Mesendoderm (in vitro differentiated cells): ENCODE measurements at regions not wholly inside any gene's neighbourhood (a gene's known extent, or its start where the extent isn't known, plus 50 kb on each side); places are given as distances from the start of the nearest gene placed in this dataset.
"Not testable (repeated sequence)": the region's sequence is repeated elsewhere in the genome, so short reads cannot be mapped to it uniquely, and the experiment has no call there.

ENCODE experiments used
- DNase-seq: peaks from one replicate; pipeline ENCODE4 v3.0.0; 2013
- H2AK5ac ChIP-seq: 2 replicates; pipeline ENCODE4 v1.6.1; 2013; ENCODE audit warnings: low read length, inconsistent platforms
- H2BK120ac ChIP-seq: 2 replicates; pipeline ENCODE4 v1.6.1; 2013; ENCODE audit warnings: low read depth, mild to moderate bottlenecking, low read length, moderate library complexity, mixed read lengths
- H2BK15ac ChIP-seq: replicated peaks from 2 replicates; pipeline ENCODE4 v1.6.1; 2013; ENCODE audit warnings: low read depth, mild to moderate bottlenecking, moderate library complexity
- H2BK5ac ChIP-seq: 2 replicates; pipeline ENCODE4 v1.6.1; 2013; ENCODE audit warnings: low read length, inconsistent platforms
- H3K18ac ChIP-seq: 2 replicates; pipeline ENCODE4 v1.6.1; 2013; ENCODE audit warnings: mild to moderate bottlenecking, low read length, mixed read lengths
- H3K23ac ChIP-seq: one replicate; pipeline ENCODE4 v1.6.1; 2013; ENCODE audit warnings: low read length
- H3K27ac ChIP-seq: 2 replicates; pipeline ENCODE4 v1.5.1; 2013; ENCODE audit warnings: low read depth, mild to moderate bottlenecking, inconsistent platforms, low read length, moderate library complexity
- H3K27me3 ChIP-seq: 2 replicates; pipeline ENCODE4 v1.6.1; 2013; ENCODE audit warnings: low read length, control low read depth, mild to moderate bottlenecking, inconsistent platforms; ENCODE audit not compliant: insufficient read depth, poor library complexity
- H3K36me3 ChIP-seq: 2 replicates; pipeline ENCODE4 v1.6.1; 2013; ENCODE audit warnings: low read length, inconsistent platforms; ENCODE audit not compliant: control insufficient read depth, insufficient read depth
- H3K4ac ChIP-seq: one replicate; pipeline ENCODE4 v1.6.1; 2013; ENCODE audit warnings: low read depth, mild to moderate bottlenecking, low read length, moderate library complexity
- H3K4me1 ChIP-seq: 2 replicates; pipeline ENCODE4 v1.6.1; 2013; ENCODE audit warnings: low read depth, low read length, inconsistent platforms; ENCODE audit not compliant: control insufficient read depth
- H3K4me2 ChIP-seq: 2 replicates; pipeline ENCODE4 v1.6.1; 2013; ENCODE audit warnings: low read length
- H3K4me3 ChIP-seq: 2 replicates; pipeline ENCODE4 v1.5.1; 2013; ENCODE audit warnings: mild to moderate bottlenecking, low read length
- H3K56ac ChIP-seq: one replicate; pipeline ENCODE4 v1.6.1; 2013; ENCODE audit warnings: low read length
- H3K79me1 ChIP-seq: 2 replicates; pipeline ENCODE4 v1.6.1; 2013; ENCODE audit warnings: low read length, inconsistent platforms
- H3K79me2 ChIP-seq: 2 replicates; pipeline ENCODE4 v1.6.1; 2013; ENCODE audit warnings: mild to moderate bottlenecking, low read length; ENCODE audit not compliant: control insufficient read depth, insufficient read depth
- H3K9ac ChIP-seq: 2 replicates; pipeline ENCODE4 v1.6.1; 2013; ENCODE audit warnings: low read length, inconsistent platforms
- H4K5ac ChIP-seq: one replicate; pipeline ENCODE4 v1.6.1; 2013; ENCODE audit warnings: low read length
- H4K8ac ChIP-seq: one replicate; pipeline ENCODE4 v1.6.1; 2013; ENCODE audit warnings: low read depth, mild to moderate bottlenecking, control low read depth, low read length, moderate library complexity
- WGBS: extraction: QIAGEN DNeasy Blood & Tissue Kit; methylation state at CpG from one replicate; pipeline ENCODE4 v1.1.7; 2013; ENCODE audit warnings: low lambda C conversion rate, missing lambda C conversion rate; ENCODE audit not compliant: insufficient coverage; ENCODE audit errors: extremely low coverage; 5-methylcytosine and 5-hydroxymethylcytosine counted together

DNA sequence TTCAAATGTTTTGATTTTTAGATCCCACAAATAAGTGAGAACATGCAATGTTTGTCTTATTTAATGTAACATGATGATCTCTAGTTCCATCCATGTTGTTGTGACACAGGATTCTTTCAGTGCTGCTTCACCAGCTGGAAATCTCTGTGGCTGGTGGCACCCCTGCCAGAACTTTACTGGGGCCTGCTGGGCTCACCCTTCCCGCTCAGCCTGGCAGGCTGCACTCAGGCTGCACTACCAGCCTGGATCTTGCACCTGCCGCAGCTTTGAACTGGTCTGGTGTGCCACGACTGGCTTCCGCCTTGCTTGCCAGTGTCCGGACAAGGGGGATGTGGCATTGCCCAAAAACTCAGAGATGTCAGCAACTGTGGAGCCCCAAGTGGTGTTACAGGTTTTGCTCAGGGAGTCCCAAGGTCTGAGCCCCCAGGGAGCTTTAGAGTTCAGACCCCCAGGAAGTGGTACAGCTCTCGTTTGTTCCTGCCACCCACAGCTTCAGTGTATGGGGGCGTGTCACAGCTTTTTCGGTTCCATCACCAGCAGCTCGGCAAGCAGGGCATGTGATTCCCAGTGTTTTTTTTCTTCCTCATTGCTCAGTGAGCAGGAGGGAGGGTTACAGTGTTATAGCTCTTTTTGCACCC, 72.3 kb upstream of the SYNCRIP start:
- Histone ChIP-seq H2AK5ac (no peak overlapping the region), H4K5ac (no peak overlapping the region), H3K9ac (no peak overlapping the region), H3K27ac (no peak overlapping the region), H3K4ac (no peak overlapping the region), H3K4me2 (no peak overlapping the region), H2BK5ac (no peak overlapping the region), H3K56ac (no peak overlapping the region), H3K79me1 (no peaks in the 10 kb centered on the region), H3K36me3 (no peaks in the 10 kb centered on the region), H2BK120ac (no peak overlapping the region), H2BK15ac (no peak overlapping the region), H3K4me1 (no peaks in the 10 kb centered on the region), H3K27me3 (no peaks in the 10 kb centered on the region), H3K18ac (no peak overlapping the region), H3K4me3 (no peak overlapping the region), H4K8ac (no peak overlapping the region), H3K23ac (no peak overlapping the region), H3K79me2 (no peaks in the 10 kb centered on the region)
- no CpG with 5 or more reads among the region's 9 CpGs for WGBS
- DNase-seq: no peak

DNA sequence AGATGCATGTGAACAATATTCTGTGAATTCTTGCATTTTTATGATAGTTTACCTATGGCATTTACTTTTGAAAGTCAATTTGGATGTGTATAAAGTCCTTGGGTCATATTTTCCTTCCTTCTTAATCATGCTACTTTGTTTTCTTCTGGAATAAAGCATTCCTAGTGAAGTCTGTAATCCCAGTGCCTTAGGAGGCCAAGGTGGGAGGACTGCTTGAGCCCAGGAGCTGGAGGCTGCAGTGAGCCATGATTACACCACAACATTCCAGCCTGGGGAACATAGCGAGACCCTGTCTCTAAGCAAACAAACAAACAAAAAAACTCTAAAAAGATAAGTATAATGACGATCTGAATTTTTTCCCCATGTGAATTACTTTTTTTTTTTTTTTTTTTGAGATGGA, 69.7 kb upstream of the SYNCRIP start:
- H3K4me2 ChIP-seq: no peak overlapping the region
- H3K18ac ChIP-seq: no peak overlapping the region
- no CpG with 5 or more reads among the region's 2 CpGs for WGBS
- H4K8ac ChIP-seq: no peak overlapping the region
- no peak overlapping the region for H3K4ac ChIP-seq
- no peaks in the 10 kb centered on the region for H3K4me1 ChIP-seq
- no peak overlapping the region for H3K56ac ChIP-seq
- H2AK5ac ChIP-seq: no peak overlapping the region
- H3K23ac ChIP-seq: no peak overlapping the region
- H2BK5ac ChIP-seq: no peak overlapping the region
- no peaks in the 10 kb centered on the region for H3K79me1 ChIP-seq
- H4K5ac ChIP-seq: no peak overlapping the region
- no peak overlapping the region for H2BK120ac ChIP-seq
- H3K27ac ChIP-seq: no peak overlapping the region
- no peak for DNase-seq
- no peak overlapping the region for H2BK15ac ChIP-seq
- no peaks in the 10 kb centered on the region for H3K27me3 ChIP-seq
- H3K4me3 ChIP-seq: no peak overlapping the region
- no peaks in the 10 kb centered on the region for H3K79me2 ChIP-seq
- H3K36me3 ChIP-seq: no peaks in the 10 kb centered on the region
- H3K9ac ChIP-seq: no peak overlapping the region

DNA sequence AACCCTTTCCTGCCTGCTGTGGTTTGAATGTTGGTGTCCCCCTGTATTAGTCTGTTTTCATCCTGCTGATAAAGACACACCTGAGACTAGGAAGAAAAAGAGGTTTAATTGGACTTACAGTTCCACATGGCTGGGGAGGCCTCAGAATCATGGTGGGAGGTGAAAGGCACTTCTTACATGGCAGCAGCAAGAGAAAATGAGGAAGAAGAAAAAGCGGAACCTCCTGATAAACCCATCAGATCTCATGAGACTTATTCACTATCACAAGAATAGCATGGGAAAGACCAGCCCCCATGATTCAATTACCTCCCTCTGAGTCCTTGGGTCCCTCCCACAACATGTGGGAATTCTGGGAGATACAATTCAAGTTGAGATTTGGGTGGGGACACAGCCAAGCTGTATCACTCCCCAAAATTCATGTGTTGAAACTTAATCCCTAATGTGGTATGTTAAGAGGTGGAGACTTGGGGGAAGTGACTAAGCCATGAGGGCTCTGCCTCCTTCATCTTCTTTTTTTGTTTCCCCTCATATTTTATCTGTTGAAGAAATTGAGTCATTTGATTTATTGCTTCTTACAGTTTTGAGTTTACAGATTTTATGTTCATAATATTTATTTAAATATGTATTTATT, 64.9 kb upstream of the SYNCRIP start:
- not testable (repeated sequence) for H3K4me1 ChIP-seq, H2BK15ac ChIP-seq, DNase-seq, H3K56ac ChIP-seq, H3K79me1 ChIP-seq, H2AK5ac ChIP-seq, H3K4me2 ChIP-seq, H2BK5ac ChIP-seq, H3K27ac ChIP-seq, H3K36me3 ChIP-seq, H4K8ac ChIP-seq, H2BK120ac ChIP-seq, H3K27me3 ChIP-seq, H3K18ac ChIP-seq, H3K9ac ChIP-seq, H3K79me2 ChIP-seq, H3K23ac ChIP-seq, H4K5ac ChIP-seq, H3K4me3 ChIP-seq, H3K4ac ChIP-seq
- WGBS: no CpG with 5 or more reads among the region's 1 CpG

DNA sequence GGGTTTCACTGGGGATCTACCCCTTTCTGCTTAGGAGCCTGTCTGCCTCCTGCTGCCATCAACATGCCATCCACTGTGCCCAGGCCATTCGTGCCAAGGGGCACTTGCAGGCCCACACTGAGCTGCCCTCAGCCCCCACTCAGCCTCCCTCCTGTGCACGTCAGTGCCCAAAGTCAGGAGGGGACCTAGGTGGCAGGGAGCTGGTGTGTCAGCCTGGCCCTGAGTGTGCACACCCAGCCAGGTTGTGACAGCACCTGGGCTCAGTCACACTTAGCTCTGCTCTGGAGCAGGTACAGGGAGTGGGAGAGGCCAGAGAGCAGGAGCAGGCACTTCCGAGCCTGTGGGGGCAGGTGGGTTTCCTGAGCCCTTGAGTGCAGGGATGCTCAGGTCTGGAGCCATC, 63.6 kb upstream of the SYNCRIP start:
- no peak overlapping the region for H3K4me3 ChIP-seq
- H3K79me2 ChIP-seq: no peaks in the 10 kb centered on the region
- H2BK5ac ChIP-seq: no peak overlapping the region
- no peak overlapping the region for H2AK5ac ChIP-seq
- no peaks in the 10 kb centered on the region for H3K27me3 ChIP-seq
- no peak overlapping the region for H3K18ac ChIP-seq
- no CpG with 5 or more reads among the region's 3 CpGs for WGBS
- no peak overlapping the region for H2BK15ac ChIP-seq
- H3K56ac ChIP-seq: no peak overlapping the region
- H3K9ac ChIP-seq: no peak overlapping the region
- H4K8ac ChIP-seq: no peak overlapping the region
- H3K4ac ChIP-seq: no peak overlapping the region
- no peak overlapping the region for H2BK120ac ChIP-seq
- H3K4me1 ChIP-seq: no peaks in the 10 kb centered on the region
- DNase-seq: no peak
- H3K79me1 ChIP-seq: no peaks in the 10 kb centered on the region
- H3K4me2 ChIP-seq: no peak overlapping the region
- no peak overlapping the region for H4K5ac ChIP-seq
- H3K36me3 ChIP-seq: no peaks in the 10 kb centered on the region
- no peak overlapping the region for H3K27ac ChIP-seq
- no peak overlapping the region for H3K23ac ChIP-seq

DNA sequence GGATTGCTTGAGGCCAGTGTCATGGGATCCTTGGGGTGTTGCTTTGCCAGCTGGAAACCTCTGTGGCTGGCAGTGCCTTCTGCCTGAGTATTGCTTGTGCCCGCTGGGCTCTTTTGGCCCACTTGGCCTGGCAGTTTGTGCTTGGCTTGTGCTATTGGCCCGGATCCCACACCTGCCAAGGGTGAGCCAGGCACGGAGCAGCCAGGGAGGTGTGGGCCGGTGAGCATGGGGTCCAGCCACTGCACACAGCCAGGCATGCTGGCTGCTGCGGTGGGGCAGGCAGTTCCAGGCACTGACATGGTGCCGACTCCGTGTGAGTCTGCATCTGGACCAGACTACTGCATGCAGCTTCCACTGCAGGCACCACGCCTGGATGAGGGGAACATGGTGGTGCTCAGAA, 62.5 kb upstream of the SYNCRIP start:
- no peak for DNase-seq
- Histone ChIP-seq H3K27me3 (no peaks in the 10 kb centered on the region), H3K9ac (no peak overlapping the region), H3K79me1 (no peaks in the 10 kb centered on the region), H4K8ac (no peak overlapping the region), H3K23ac (no peak overlapping the region), H2BK15ac (no peak overlapping the region), H2BK5ac (no peak overlapping the region), H3K36me3 (no peaks in the 10 kb centered on the region), H3K18ac (no peak overlapping the region), H3K56ac (no peak overlapping the region), H3K27ac (no peak overlapping the region), H2BK120ac (no peak overlapping the region), H3K4ac (no peak overlapping the region), H3K4me1 (no peaks in the 10 kb centered on the region), H2AK5ac (no peak overlapping the region), H3K4me2 (no peak overlapping the region), H3K79me2 (no peaks in the 10 kb centered on the region), H4K5ac (no peak overlapping the region), H3K4me3 (no peak overlapping the region)
- WGBS: no CpG with 5 or more reads among the region's 8 CpGs

DNA sequence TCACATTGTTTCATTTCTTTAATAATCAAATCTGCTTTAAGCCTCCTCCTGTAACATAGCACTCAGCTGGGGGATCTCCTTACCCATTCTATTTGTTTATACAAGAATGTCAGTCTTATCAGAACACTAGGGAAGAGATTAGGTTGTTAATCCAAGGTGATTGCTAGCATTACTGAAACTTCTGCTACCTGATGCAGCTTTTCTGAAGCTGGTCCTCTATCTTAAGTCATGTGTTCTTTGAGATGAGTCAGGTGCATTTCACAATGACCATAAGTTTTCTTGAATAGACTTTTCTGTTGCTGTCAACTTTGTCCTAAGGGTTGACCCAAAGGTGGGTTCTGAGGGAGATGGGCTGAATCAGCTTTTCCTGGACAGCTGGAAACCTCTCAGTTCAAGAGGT, 60.7 kb upstream of the SYNCRIP start:
- H3K4me3 ChIP-seq: no peak overlapping the region
- H3K18ac ChIP-seq: no peak overlapping the region
- H2BK120ac ChIP-seq: no peak overlapping the region
- H3K36me3 ChIP-seq: no peaks in the 10 kb centered on the region
- no peak overlapping the region for H3K56ac ChIP-seq
- H3K79me1 ChIP-seq: no peaks in the 10 kb centered on the region
- H2BK5ac ChIP-seq: no peak overlapping the region
- no peaks in the 10 kb centered on the region for H3K4me1 ChIP-seq
- H3K23ac ChIP-seq: no peak overlapping the region
- no peak overlapping the region for H3K27ac ChIP-seq
- H3K9ac ChIP-seq: no peak overlapping the region
- no peaks in the 10 kb centered on the region for H3K27me3 ChIP-seq
- H3K4me2 ChIP-seq: no peak overlapping the region
- no peak overlapping the region for H2BK15ac ChIP-seq
- no peak overlapping the region for H2AK5ac ChIP-seq
- no peak overlapping the region for H4K8ac ChIP-seq
- H4K5ac ChIP-seq: no peak overlapping the region
- H3K4ac ChIP-seq: no peak overlapping the region
- DNase-seq: peak; percentile 64
- no peaks in the 10 kb centered on the region for H3K79me2 ChIP-seq
